ENCODE measurements at regions not wholly inside any gene's neighbourhood (a gene's known extent, or its start where the extent isn't known, plus 50 kb on each side); places are given as distances from the start of the nearest gene placed in this dataset.

GRCh38 chr6:56407883-56408410 lies 160.6 kb upstream of the COL21A1 start:
- DNase-seq = no peak

GRCh38 chr6:56406276-56407269 lies 159.2 kb upstream of the COL21A1 start:
- no peak for DNase-seq

- no peak for DNase-seq
Measured at GRCh38 chr6:56404599-56404998, 157.2 kb upstream of the COL21A1 start.

GRCh38 chr6:56403745-56404144 lies 156.4 kb upstream of the COL21A1 start:
- no peak for DNase-seq

- DNase-seq = no peak
Measured at GRCh38 chr6:56401477-56402070, 154.2 kb upstream of the COL21A1 start.

- DNase-seq = no peak
Measured at GRCh38 chr6:56400273-56400672, 152.9 kb upstream of the COL21A1 start.

GRCh38 chr6:56399672-56400263 lies 152.4 kb upstream of the COL21A1 start:
- DNase-seq = peak; percentile 74

GRCh38 chr6:56399250-56399671 lies 151.9 kb upstream of the COL21A1 start:
- peak; percentile 34 for DNase-seq

GRCh38 chr6:56396435-56396834 lies 149.1 kb upstream of the COL21A1 start:
- DNase-seq = no peak

- no peak for DNase-seq
Measured at GRCh38 chr6:56393615-56394612, 146.5 kb upstream of the COL21A1 start.

- DNase-seq = no peak
Measured at GRCh38 chr6:56388415-56388755, 141.0 kb upstream of the COL21A1 start.

- peak; percentile 81 for DNase-seq
Measured at GRCh38 chr6:56387621-56388414, 140.4 kb upstream of the COL21A1 start.

GRCh38 chr6:56386717-56387116 lies 139.3 kb upstream of the COL21A1 start:
- DNase-seq = no peak

GRCh38 chr6:56385981-56386593 lies 138.7 kb upstream of the COL21A1 start:
- DNase-seq = no peak

GRCh38 chr6:56383160-56383559 lies 135.8 kb upstream of the COL21A1 start:
- DNase-seq = no peak

- DNase-seq = no peak
Measured at GRCh38 chr6:56382416-56382940, 135.1 kb upstream of the COL21A1 start.

- DNase-seq = no peak
Measured at GRCh38 chr6:56381801-56382251, 134.4 kb upstream of the COL21A1 start.

- no peak for DNase-seq
Measured at GRCh38 chr6:56380476-56380875, 133.1 kb upstream of the COL21A1 start.

- no peak for DNase-seq
Measured at GRCh38 chr6:56378966-56379585, 131.7 kb upstream of the COL21A1 start.

GRCh38 chr6:56378507-56378906 lies 131.1 kb upstream of the COL21A1 start:
- no peak for DNase-seq
